ENCODE measurements at regions not wholly inside any gene's neighbourhood (a gene's known extent, or its start where the extent isn't known, plus 50 kb on each side); places are given as distances from the start of the nearest gene placed in this dataset.

GRCh38 chr2:217362286-217362685 lies 502.4 kb upstream of the TNP1 start:
- no peak for DNase-seq

GRCh38 chr2:217361483-217361880 lies 501.6 kb upstream of the TNP1 start:
- H3K23ac ChIP-seq (ENCODE audit: low read length), result no peak overlapping the region

More at GRCh38 chr2:217362286-217362685, 502.4 kb upstream of the TNP1 start:
- Histone ChIP-seq H3K27me3 (ENCODE audit: insufficient read depth, low read length) (no peaks in the 10 kb centered on the region), H2BK5ac (ENCODE audit: low read depth, low read length, poor library complexity) (peak overlapping the region; percentile 12), H2AK5ac (ENCODE audit: low read length) (no peak overlapping the region), H3K4me1 (ENCODE audit: control insufficient read depth in 1 of 2, insufficient read depth in 2 of 2, low read length in 2 of 2) (peaks cover 12 to 23% of the 10 kb centered on the region in 2 experiments), H2BK12ac (ENCODE audit: low read length) (no peak overlapping the region), H3K27ac (ENCODE audit: low read depth, low read length) (no peak overlapping the region), H4K12ac (ENCODE audit: low read depth, low read length) (no peak overlapping the region), H3K18ac (ENCODE audit: low read length) (no peak overlapping the region), H2BK120ac (ENCODE audit: insufficient read depth, low read length, poor library complexity) (peak overlapping the region; percentile 54), H3K14ac (ENCODE audit: low read length) (no peak overlapping the region), H3K23ac (ENCODE audit: low read length) (no peak overlapping the region), H4K91ac (ENCODE audit: low read depth, low read length) (peak overlapping the region; percentile 23), H2AFZ (ENCODE audit: insufficient read depth, low read length, poor library complexity) (no peak overlapping the region), H3K4me3 (ENCODE audit: low read depth, low read length) (no peak overlapping the region), H3K79me2 (ENCODE audit: control insufficient read depth, insufficient read depth, low read length, poor library complexity) (peaks cover 2% of the 10 kb centered on the region), H3K79me1 (ENCODE audit: low read length) (peaks cover 19% of the 10 kb centered on the region), H3K36me3 (ENCODE audit: control insufficient read depth in 1 of 2, insufficient read depth in 2 of 2, low read length in 2 of 2) (no peaks in the 10 kb centered on the region), H4K8ac (ENCODE audit: low read depth, low read length) (no peak overlapping the region), H3K4me2 (ENCODE audit: low read length) (no peak overlapping the region), H3K9me3 (ENCODE audit: insufficient read depth, low read depth, low read length) (no peaks in the 10 kb centered on the region), H3K9ac (ENCODE audit: low read length) (no peak overlapping the region), H3K4ac (ENCODE audit: low read depth, low read length) (no peak overlapping the region)
- WGBS (ENCODE audit: extremely low coverage, insufficient coverage, insufficient read length), result no CpG with 5 or more reads among the region's 1 CpG

DNA sequence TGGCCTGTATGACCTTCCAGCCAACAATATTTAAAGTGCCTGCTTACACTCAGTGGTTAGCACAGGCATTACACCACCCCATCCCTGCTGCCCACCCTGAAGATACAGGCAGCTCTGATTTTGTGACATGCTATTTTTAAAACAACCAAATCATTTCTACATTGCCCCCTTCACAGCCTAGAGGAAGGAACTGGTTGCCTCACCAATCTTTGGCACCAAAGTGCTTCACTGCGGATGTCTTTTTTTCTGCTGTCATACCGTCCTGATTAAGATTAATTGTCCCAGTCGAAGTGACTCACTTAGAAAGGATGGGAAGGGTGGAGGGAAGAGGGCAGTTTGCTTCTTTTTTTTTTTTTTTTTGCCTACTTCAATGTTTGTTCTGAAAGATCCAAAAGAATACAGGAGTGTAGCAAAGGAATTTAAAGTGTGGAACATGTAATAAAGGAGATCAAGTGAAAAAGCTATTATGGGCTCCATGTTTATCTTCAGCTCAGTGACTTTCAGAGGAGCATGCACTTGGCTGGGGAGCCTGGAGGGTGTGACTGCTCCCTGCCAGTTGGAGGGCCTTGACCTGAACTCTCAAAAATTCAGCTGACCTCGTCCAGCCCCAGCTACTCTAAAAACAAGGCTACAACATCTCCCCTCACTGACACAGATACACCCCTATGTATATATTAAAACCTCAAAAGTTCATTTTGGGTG lies 501.1 kb upstream of the TNP1 start:
- Histone ChIP-seq H3K36me3 (ENCODE audit: control insufficient read depth in 1 of 2, insufficient read depth in 2 of 2, low read length in 2 of 2) (no peaks in the 10 kb centered on the region), H2BK12ac (ENCODE audit: low read length) (peak overlapping the region; percentile 82), H2AFZ (ENCODE audit: insufficient read depth, low read length, poor library complexity) (no peak overlapping the region), H3K27me3 (ENCODE audit: insufficient read depth, low read length) (no peaks in the 10 kb centered on the region), H2BK120ac (ENCODE audit: insufficient read depth, low read length, poor library complexity) (peak overlapping the region; percentile 74), H3K23ac (ENCODE audit: low read length) (no peak overlapping the region), H3K4ac (ENCODE audit: low read depth, low read length) (no peak overlapping the region), H3K4me3 (ENCODE audit: low read depth, low read length) (no peak overlapping the region), H3K9ac (ENCODE audit: low read length) (no peak overlapping the region), H3K27ac (ENCODE audit: low read depth, low read length) (no peak overlapping the region), H2AK5ac (ENCODE audit: low read length) (no peak overlapping the region), H3K14ac (ENCODE audit: low read length) (peak overlapping the region; percentile 40), H4K12ac (ENCODE audit: low read depth, low read length) (no peak overlapping the region), H3K4me1 (ENCODE audit: control insufficient read depth in 1 of 2, insufficient read depth in 2 of 2, low read length in 2 of 2) (peaks cover 13 to 23% of the 10 kb centered on the region in 2 experiments), H3K18ac (ENCODE audit: low read length) (no peak overlapping the region), H3K4me2 (ENCODE audit: low read length) (no peak overlapping the region), H3K79me2 (ENCODE audit: control insufficient read depth, insufficient read depth, low read length, poor library complexity) (peaks cover 2% of the 10 kb centered on the region), H3K9me3 (ENCODE audit: insufficient read depth, low read depth, low read length) (no peaks in the 10 kb centered on the region), H3K79me1 (ENCODE audit: low read length) (peaks cover 21% of the 10 kb centered on the region), H4K8ac (ENCODE audit: low read depth, low read length) (no peak overlapping the region), H4K91ac (ENCODE audit: low read depth, low read length) (peak overlapping the region; percentile 72), H2BK5ac (ENCODE audit: low read depth, low read length, poor library complexity) (peak overlapping the region; percentile 75)
- WGBS (ENCODE audit: extremely low coverage, insufficient coverage, insufficient read length), result no CpG with 5 or more reads among the region's 4 CpGs
- peak in 1 of 2 donors; percentile 14 for DNase-seq

More at GRCh38 chr2:217361483-217361880, 501.6 kb upstream of the TNP1 start:
- Histone ChIP-seq H4K91ac (ENCODE audit: low read depth, low read length) (peak overlapping the region; percentile 56), H3K18ac (ENCODE audit: low read length) (no peak overlapping the region), H2AK5ac (ENCODE audit: low read length) (no peak overlapping the region), H2AFZ (ENCODE audit: insufficient read depth, low read length, poor library complexity) (no peak overlapping the region), H2BK5ac (ENCODE audit: low read depth, low read length, poor library complexity) (no peak overlapping the region), H3K36me3 (ENCODE audit: control insufficient read depth in 1 of 2, insufficient read depth in 2 of 2, low read length in 2 of 2) (no peaks in the 10 kb centered on the region), H2BK120ac (ENCODE audit: insufficient read depth, low read length, poor library complexity) (no peak overlapping the region), H3K4me2 (ENCODE audit: low read length) (no peak overlapping the region), H4K12ac (ENCODE audit: low read depth, low read length) (no peak overlapping the region), H3K4me3 (ENCODE audit: low read depth, low read length) (no peak overlapping the region), H3K4ac (ENCODE audit: low read depth, low read length) (no peak overlapping the region), H4K8ac (ENCODE audit: low read depth, low read length) (no peak overlapping the region), H3K9ac (ENCODE audit: low read length) (no peak overlapping the region), H3K14ac (ENCODE audit: low read length) (no peak overlapping the region), H3K79me1 (ENCODE audit: low read length) (peaks cover 21% of the 10 kb centered on the region), H3K79me2 (ENCODE audit: control insufficient read depth, insufficient read depth, low read length, poor library complexity) (peaks cover 2% of the 10 kb centered on the region), H3K27me3 (ENCODE audit: insufficient read depth, low read length) (no peaks in the 10 kb centered on the region), H3K9me3 (ENCODE audit: insufficient read depth, low read depth, low read length) (no peaks in the 10 kb centered on the region), H3K27ac (ENCODE audit: low read depth, low read length) (no peak overlapping the region), H3K4me1 (ENCODE audit: control insufficient read depth in 1 of 2, insufficient read depth in 2 of 2, low read length in 2 of 2) (peaks cover 13 to 21% of the 10 kb centered on the region in 2 experiments), H2BK12ac (ENCODE audit: low read length) (peak overlapping the region; percentile 62)
- WGBS (ENCODE audit: extremely low coverage, insufficient coverage, insufficient read length), result no CpG with 5 or more reads among the region's 2 CpGs
- no peak for DNase-seq

- WGBS (ENCODE audit: extremely low coverage, insufficient coverage, insufficient read length), result no CpG with 5 or more reads among the region's 2 CpGs
Measured at GRCh38 chr2:217360111-217360510, 500.2 kb upstream of the TNP1 start.

More at GRCh38 chr2:217360111-217360510, 500.2 kb upstream of the TNP1 start:
- DNase-seq, result no peak
- peak overlapping the region; percentile 44 for H2BK120ac ChIP-seq (ENCODE audit: insufficient read depth, low read length, poor library complexity)
- H3K79me2 ChIP-seq (ENCODE audit: control insufficient read depth, insufficient read depth, low read length, poor library complexity), result peaks cover 2% of the 10 kb centered on the region
- peak overlapping the region; percentile 72 for H4K91ac ChIP-seq (ENCODE audit: low read depth, low read length)
- peaks cover 13 to 24% of the 10 kb centered on the region in 2 experiments for H3K4me1 ChIP-seq (ENCODE audit: control insufficient read depth in 1 of 2, insufficient read depth in 2 of 2, low read length in 2 of 2)
- H2BK5ac ChIP-seq (ENCODE audit: low read depth, low read length, poor library complexity), result peak overlapping the region; percentile 38
- no peak overlapping the region for H3K4me2 ChIP-seq (ENCODE audit: low read length)
- no peak overlapping the region for H3K4ac ChIP-seq (ENCODE audit: low read depth, low read length)
- peak overlapping the region; percentile 76 for H2BK12ac ChIP-seq (ENCODE audit: low read length)
- H3K18ac ChIP-seq (ENCODE audit: low read length), result no peak overlapping the region
- H3K9ac ChIP-seq (ENCODE audit: low read length), result no peak overlapping the region
- peak overlapping the region; percentile 9 for H4K8ac ChIP-seq (ENCODE audit: low read depth, low read length)
- H4K12ac ChIP-seq (ENCODE audit: low read depth, low read length), result no peak overlapping the region
- H3K4me3 ChIP-seq (ENCODE audit: low read depth, low read length), result no peak overlapping the region
- no peak overlapping the region for H2AFZ ChIP-seq (ENCODE audit: insufficient read depth, low read length, poor library complexity)
- no peaks in the 10 kb centered on the region for H3K9me3 ChIP-seq (ENCODE audit: insufficient read depth, low read depth, low read length)
- no peak overlapping the region for H3K23ac ChIP-seq (ENCODE audit: low read length)
- no peak overlapping the region for H3K27ac ChIP-seq (ENCODE audit: low read depth, low read length)
- H3K14ac ChIP-seq (ENCODE audit: low read length), result peak overlapping the region; percentile 11
- H3K79me1 ChIP-seq (ENCODE audit: low read length), result peaks cover 21% of the 10 kb centered on the region
- H3K27me3 ChIP-seq (ENCODE audit: insufficient read depth, low read length), result no peaks in the 10 kb centered on the region
- no peaks in the 10 kb centered on the region for H3K36me3 ChIP-seq (ENCODE audit: control insufficient read depth in 1 of 2, insufficient read depth in 2 of 2, low read length in 2 of 2)
- H2AK5ac ChIP-seq (ENCODE audit: low read length), result no peak overlapping the region
